EH (cell line): ENCODE measurements at regions not wholly inside any gene's neighbourhood (a gene's known extent, or its start where the extent isn't known, plus 50 kb on each side); places are given as distances from the start of the nearest gene placed in this dataset.

ENCODE experiments used
- DNase-seq: peaks from one replicate; pipeline ENCODE4 v3.0.0-alpha.2; 2015; ENCODE audit warnings: low read depth

DNA sequence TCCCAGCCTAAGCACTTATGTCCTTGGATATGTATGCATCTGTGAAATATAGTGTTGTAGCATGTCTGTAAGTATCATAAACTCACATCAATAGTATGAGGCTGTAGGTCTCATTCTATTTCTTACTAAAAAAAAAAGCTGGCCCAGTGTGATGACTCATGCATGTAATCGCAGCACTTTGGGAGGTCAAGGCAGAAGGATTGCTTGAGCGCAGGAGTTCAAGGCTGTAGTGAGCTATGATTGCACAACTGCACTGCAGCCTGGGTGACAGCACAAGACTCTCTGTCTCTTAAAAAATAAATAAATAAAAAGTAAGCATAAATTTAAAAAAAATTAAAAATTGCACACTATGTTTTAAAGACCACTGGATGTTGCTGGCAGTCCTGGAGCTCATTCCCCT lies 79.1 kb upstream of the SPATA13 start:
- no peak for DNase-seq

DNA sequence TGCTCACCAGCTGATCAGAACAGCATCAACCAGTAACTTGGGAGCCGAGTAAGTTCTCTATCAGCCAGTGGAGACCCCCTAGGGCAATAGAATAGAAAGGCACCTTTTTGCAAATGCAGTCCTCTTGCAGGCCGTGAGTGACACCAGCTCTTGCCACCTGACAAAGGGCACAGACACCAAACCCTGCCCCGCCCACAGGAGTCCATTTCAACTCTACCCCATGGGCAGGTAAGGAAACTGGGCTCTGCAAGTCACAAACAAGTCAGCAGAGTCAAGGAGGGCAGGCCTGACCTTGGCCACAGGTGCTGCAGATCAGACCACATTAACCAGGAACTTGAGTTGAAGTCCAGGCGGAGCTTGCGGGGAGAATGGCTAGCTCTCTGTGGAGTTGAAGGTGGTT lies 77.4 kb upstream of the SPATA13 start:
- no peak for DNase-seq

DNA sequence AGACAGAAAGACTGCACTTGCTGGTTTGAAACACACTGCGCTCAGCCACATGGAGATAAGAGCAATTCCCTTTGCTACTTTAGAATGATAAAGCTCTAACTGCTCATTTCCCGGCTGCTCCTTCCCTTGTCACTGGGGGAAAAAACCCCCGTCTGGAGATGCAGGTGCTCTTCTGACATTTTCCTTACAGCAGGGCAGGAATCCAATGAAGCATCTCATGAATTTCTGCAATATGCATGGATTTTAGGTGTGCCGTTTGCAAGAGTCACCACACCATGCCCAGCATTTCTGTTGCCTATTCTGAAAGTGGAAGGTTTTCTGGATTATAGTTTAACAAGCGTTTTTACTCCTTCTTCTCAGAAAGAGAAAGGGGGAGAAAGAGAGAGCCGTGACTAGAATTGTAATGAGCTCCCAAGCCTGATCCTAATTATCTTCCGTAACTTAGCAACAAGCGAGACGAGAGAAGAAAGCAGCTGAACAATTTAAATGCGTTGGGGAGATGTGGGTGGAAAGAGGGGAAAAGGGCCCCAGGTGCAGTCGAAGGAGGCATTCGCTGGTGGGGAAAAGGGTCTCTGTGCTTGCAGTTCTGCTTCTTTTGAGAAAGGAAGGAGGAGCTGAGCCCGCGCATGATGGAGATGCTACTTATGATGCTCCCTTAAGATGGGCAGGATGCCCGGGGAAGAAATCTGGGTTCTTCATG lies 76.6 kb upstream of the SPATA13 start:
- DNase-seq, result no peak

DNA sequence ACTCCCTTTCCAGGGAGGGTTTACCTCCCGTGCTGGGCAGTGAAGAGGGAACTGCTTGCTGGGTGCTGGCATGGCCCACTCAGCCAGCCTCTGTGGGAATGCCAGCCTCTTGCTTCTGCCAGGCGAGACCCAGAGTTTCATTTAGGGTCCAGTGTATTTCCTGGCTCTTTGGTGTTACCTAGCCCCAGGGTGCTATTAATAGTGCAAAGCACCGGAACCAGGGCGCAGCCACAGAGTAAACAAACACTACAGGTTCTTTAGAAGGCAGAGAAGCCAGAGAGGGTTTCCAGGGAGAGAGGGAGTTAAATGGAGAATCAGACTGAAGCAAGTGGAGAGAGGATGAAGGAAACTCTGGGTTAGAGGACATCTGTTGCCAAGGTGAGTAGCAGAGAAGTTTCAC lies 74.9 kb upstream of the SPATA13 start:
- no peak for DNase-seq

DNA sequence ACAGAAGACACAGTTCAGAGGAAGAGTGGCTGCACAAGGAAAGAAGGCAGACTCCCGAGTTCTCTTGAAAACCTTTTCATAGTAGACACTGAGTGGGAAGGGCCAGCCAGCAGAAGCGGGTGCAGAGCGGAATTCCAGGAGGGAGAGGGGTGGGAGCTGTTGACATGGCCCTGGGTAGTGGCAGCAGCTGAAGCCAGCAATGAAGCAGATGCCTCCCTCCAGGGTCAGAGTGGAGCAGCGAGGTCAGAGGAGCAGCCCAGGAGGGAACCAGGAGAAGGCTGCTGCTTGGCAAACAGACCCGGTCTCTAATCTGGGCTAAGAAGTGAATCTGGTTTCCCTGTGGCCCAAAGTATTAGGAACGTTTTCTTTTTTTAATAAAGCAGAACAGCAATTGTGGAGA lies 73.9 kb upstream of the SPATA13 start:
- DNase-seq, result no peak

DNA sequence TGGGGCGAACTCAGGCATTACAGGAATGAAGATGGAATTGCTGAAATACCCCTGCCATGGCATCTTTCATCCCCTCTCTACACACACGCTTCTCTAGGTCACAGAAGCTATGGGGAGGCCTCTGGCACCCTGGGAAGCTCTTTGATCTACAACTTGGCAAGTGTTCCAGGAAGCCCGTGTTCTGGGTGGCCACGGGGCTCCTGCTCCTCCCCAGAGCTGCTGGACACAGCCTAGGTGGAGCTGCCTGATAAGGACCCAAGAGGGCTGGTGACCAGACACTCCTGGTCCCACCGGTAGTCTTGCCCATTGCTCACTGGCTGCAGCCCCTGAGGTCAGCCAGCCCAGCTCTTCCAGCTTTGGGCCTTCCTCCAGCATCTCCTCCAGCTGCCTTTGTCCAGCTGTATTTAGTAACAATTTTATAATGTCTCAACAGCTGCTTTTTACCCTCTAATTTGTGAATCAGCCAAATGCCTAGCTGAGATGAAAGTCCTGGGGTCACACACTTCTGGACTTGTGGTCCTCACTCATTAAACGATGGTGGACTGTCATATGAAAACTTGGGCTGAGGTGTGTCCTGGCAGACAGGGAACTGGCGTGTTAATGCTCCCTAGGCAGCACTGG lies 72.8 kb upstream of the SPATA13 start:
- DNase-seq, result no peak

DNA sequence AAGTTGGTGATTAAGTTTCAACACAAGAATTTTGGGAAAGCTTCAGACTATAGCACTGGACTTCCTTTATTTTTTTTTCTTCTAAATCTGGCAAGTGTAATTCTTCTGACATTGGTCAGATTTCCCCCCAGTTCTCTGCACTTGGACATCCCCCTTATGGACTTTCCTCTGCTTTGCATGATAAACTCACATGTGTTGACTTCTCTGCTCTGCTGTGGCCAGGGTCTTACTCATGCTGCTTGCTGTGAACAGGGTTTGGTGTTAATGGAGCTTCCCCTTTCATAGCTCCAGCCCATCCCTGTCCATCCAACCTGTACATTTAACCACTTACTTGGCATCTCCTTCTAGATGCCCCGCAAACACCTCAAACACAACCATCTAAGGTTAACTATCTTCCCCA lies 70.5 kb upstream of the SPATA13 start:
- no peak for DNase-seq

DNA sequence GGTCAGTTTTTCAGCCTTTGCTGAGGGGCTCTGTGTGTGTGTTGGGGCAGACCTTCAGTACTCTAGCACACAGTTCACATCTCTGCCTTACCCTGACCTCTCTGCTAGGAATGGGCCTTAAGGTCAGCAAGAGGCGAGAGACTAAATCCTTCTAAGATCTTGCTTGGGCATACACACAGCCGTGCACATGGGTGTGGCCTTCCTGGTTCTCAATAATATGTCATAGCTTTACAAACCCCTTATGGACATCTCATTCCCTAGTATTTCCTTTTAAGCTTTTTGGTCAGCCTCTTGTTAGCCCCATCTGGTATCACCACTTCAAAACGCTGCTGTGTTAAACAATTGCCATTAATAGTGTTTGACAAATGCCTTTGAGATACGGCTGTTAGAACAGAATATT lies 69.4 kb upstream of the SPATA13 start:
- no peak for DNase-seq

DNA sequence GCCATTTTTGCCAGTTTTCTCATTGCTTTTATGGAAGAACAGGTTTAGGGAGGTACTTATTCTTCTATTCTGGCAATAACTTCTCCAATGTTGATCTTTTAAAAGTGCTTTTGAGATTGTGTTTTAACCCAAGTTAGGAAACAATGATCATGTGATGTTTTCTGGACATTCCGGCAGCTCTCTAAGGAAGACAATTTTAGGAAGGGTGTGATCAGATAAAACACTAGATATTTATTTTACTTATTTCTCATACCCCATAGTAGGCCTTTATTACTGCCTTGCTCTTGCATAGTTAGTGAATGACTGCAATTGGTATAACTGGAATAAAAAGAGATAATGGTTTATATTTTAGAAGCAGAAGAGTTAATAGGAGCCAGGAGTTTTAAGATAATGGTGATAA lies 68.4 kb upstream of the SPATA13 start:
- DNase-seq, result peak; percentile 60

DNA sequence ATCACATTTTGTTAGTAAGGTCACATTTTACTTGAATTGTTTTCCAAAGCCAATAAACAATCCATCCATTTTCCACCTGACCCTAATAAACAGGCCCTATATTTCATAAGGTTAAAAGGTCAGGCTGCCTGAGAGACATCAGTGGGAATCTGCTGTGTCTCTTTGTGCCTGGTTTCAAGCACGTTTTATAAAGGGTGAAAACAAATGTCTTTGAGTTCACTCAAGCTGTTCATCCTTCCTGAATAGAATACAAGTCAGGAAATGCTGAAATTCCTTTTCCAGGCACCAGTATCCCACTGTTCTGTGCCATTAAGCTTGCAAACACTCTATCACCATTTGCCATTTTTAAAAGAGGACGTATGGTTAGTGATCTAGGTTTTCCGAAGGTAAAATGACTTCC lies 67.5 kb upstream of the SPATA13 start:
- DNase-seq, result no peak

DNA sequence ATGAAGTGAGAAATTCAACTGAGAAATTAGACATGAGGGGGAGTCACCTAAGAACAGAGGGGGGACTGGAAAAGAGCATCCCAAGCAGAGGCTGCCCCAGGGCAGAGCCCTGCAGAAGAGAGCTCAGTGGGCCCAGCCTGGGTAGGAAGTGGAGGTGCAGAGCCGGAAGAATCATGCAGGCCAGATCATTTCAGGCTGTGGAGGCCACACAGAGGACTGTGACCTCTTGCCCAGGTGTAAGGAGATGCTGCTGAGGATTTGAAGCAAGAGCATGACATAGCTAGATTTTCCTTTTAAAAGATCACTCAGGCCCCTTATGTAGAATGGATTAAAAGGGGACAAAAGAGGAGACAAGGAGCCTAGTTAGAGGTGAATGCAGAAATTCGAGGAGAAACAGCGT lies 63.9 kb upstream of the SPATA13 start:
- no peak for DNase-seq

DNA sequence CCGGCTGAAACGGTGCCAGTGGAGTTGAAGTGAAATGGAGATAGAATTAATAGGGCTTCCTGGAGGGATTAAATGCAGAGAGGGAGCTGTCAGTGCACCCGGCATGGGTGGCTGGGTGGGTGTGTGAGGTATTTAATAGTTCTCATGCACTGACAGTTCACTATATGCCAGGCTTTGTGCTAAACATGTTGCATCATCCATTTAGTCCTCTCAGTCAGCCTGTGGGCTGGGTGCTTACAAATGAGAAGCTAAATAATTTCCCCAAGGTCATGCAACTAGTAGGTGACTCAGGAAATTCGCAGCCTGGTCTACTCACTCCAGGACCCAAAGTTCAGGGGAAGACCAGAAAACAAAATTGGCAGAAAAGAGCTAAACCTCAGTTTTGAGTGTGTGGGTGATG lies 63.5 kb upstream of the SPATA13 start:
- peak; percentile 69 for DNase-seq

DNA sequence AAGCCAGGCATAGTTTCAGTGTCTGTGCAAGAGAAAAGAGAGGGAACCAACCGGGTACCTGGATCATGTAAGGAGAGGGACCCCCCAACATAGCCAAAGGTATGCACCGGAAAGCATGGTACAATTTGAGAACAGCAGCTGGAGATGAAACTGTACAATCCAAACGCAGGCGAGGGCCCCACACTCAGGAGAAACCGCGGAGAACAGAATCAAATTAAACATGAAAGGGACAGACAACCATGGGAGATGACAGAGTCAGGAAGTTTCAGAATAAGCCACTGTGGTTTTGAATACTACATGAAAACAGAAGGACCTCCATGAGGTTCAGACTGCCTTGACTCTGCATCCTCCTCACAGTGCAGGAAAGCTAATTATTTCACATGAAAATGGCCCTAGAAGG lies 62.9 kb upstream of the SPATA13 start:
- DNase-seq, result no peak

DNA sequence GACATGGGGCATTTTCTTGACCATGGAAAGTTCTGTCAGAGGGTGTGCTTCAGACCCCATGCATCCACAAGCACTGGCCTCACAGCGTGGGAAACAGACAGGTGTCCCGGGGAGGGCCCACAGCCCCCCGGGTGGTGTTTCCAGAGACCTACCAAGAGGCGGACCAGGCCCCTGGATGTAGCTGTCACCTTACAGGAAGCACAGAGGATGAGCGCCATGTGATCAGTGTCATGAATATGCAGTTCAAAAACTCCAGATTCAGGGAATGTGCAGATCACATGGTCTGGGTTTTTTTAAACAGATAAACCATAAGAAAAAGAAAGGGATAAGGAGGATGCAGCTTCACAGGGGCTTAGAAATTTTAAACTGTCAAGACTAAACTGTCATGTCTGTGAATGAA lies 61.0 kb upstream of the SPATA13 start:
- no peak for DNase-seq

DNA sequence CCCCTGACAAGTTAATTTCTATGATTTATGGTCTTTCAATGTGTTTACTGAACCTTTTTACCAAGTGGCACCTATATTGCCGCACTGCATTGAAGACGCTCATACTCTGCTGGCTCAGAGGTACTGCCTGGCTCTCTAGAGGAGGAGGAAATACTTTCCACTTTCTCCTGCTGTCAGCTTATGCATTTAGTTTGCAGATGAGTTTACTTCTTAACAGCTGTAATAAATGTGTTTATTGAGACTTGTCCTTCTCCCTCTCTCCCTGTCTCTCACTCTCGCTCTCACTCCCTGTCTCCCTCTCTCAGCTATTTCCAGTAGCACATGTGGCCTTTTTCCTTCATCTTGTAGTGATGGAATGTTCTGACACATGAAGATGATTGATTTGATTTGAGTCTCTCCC lies 60.3 kb upstream of the SPATA13 start:
- no peak for DNase-seq

DNA sequence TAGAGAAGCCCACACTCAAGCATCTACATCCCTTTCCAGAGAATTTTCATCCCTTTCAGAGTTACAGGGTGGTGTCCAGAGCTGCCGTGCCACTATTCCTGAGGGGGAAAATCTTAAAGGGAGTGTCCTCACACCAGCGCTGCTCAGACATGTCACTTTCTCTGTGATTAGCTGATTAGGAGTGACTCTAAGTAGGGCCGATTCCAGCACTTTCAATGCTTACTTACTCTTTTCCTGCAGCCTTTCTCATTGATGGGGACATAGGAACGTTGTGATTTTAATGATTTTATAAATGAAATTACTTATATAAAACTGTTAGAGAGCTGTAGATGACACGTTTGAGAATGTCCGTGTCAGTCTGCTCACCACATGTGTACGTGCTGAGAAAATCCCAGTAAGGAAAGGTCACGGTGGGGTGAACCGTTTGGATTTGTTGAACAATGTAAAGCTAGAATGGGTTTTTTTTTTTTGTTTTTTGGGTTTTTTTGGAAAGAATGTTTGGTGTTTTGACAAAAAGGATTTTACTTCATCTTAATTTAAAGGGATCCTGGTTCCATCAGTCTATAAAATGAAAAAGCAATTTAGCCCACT lies 56.6 kb upstream of the SPATA13 start:
- peak; percentile 30 for DNase-seq

DNA sequence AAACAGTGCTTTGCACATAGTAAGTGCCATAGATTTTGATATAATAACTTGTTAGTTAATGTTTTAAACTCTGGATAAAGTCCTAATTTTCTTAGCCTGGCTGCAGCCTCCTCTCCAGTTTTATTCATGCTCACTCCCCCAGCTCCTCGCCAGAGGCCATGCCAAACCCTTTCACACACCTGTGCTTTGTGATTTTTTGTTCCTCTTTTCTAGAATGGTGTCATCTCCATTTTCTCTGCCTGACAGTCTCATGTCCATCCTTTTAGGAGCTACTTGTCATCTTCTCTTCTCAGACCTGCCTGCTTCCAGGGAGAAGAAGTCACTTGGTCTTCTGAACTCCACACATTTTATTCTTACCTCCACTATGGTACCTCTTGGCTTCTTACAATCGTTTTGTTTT lies 55.8 kb upstream of the SPATA13 start:
- DNase-seq, result no peak

DNA sequence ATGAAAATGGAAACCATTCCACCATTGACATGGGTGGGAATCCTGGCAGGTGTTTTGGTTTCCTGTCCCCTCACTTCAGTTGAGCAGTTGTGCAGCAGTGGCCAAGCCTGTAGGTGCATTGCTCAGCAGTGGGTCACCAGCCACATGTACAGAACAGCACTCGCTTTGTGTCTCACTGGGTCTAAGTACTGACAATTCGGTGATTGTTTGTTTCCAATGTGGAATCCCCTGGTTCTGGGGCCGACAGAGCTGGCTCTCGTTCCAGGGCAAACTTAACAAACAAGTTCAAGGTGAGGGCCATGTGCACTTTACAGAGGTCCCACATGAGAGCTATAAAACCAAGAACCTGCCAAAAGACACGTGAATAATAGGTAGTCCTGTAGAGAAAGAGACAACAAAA lies 54.1 kb upstream of the SPATA13 start:
- no peak for DNase-seq

DNA sequence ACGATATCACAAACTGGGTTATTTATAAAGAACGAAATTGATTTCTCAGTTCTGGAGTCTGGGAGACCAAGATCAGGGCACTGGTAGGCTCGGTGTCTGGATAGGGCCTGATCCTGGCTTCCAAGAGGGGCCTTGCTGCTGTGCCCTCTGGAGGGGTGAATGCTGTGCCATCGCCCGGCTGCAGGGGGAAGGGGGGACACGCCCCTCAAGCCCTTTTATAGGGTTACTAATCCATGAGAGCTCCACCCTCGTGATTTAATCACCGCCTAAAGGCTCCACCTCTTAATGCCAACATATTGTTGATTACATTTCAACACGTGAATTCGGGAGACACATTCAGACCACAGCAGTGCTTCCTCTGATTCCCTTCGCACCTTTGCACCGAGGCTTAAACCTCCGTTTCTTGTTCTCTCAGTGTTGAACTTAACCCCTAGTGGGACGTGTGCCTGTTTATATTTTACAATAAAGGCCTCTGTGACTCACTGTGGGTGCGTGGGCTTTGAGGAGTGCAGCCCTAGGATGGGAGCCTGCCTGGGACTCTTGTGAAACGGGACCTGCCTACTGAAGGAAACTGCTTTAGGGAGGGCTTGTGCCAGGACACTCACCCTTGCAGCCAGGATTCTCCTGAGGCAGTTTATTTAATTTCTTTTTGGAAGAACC lies 52.4 kb upstream of the SPATA13 start:
- peak; percentile 6 for DNase-seq

DNA sequence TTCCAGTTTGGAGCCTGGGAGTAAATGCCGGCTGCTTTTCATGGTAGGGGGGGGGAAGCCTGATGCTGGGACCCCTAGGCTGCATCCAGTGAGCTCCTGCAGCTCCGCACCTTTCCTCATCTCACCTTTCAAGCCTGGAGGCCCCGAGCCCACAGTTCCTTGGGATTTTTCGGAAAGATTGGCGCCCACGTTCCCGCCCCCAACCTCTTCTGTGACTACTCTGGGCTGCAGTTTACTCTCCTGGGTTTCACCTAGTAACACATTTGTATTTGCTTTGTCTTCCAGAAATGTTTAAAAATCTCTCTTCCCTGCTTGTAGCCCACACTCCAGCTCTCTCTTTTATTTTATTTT lies 51.9 kb upstream of the SPATA13 start:
- no peak for DNase-seq

DNA sequence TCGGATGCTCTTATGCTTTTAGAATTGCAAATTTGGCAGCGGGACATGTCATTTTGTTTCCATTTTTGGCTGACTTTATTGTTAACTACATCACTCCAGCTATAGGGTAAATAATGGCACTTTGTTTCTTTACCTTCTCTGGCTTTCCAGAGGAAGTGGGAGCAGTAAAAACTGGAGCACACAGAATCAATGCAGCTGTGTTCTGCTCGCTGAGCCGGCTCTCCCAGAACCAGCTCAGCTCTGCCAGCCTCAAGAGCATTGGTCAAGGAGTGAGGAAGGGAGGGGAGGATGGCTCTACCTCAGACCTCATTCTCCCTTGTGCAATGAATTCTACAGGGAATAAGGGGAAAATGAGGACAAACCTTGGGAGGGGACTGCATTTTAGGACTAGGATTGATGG lies 50.5 kb upstream of the SPATA13 start:
- DNase-seq, result no peak
